GM08714 (cell line): ENCODE measurements at regions not wholly inside any gene's neighbourhood (a gene's known extent, or its start where the extent isn't known, plus 50 kb on each side); places are given as distances from the start of the nearest gene placed in this dataset.

Experiments used
- H3K4me3 ChIP-seq: fragments of 200-500 bp; sonication (Bioruptor generic); 2 replicates; pipeline ENCODE4 v1.5.1; 2014; ENCODE audit warnings: mild to moderate bottlenecking, low read length, inconsistent platforms
- ZNF274 ChIP-seq: IDR thresholded peaks from 2 replicates; pipeline ENCODE4 v1.6.1; 2012; ENCODE audit warnings: mild to moderate bottlenecking, low read depth, low read length

DNA sequence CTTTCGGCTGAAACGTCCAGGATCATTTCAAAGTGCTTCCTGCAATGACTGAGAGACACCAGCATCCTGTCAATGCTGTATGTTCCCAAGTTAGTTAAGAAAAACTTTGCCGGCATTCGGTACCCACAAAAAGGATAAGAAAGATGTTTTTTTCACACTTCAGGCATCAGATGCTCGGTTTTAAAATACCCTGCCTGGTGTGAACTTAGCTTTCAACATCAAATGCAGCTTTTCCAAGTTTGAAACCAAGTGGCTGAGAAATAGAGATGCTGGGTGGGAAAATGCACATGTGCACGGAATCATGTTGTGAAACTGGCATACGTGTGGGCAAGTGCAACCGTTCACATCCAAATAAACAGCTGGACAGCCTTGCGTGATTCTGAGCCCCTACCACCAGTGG is 254.9 kb upstream of the IGF1R start:
- TF ChIP-seq ZNF274: no peak
- H3K4me3 ChIP-seq: no peak overlapping the region

DNA sequence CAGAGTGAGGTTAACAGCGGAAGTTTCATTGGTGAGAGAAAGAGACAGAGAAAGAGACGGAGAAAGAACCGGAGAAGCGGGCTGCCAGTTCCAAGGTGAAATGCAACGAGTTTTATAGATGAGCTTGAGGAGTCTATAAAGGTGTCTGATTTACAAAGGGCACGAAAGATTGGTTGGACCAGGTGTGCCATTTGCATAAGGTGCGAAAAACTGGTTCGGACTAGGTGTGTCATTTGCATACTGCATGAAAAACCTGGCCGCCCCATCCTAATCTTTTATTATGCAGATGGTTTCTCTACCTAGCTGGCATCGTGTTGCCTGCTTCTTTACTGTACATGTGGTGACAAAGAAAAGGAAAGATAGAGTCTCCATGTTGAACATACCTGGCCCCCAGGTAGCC is 253.8 kb upstream of the IGF1R start:
- no peak for TF ChIP-seq ZNF274

GRCh38 chr15:98395974-98396610 is 252.2 kb upstream of the IGF1R start:
- H3K4me3 ChIP-seq: no peak overlapping the region
- TF ChIP-seq ZNF274: no peak

More for the DNA sequence above, 253.8 kb upstream of the IGF1R start:
- no peak overlapping the region for H3K4me3 ChIP-seq

DNA sequence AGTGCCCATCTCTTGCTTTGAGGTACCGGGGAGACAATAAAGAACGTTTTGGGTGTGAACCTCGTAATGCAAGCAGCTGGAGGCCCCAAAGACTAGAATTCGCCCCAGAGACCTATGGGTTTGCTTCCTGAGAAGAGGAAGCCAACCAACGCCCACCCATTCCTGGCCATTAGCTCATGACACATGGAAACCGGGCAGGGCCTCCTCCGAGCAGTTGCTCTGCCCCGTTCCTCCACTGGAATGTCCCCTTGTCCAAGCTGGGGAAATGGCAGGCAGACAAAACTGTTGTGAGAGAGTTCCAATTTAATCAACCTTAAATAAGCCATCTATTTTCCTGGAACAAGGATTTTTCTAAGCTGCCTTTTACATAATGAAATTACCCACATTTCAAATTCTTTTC is 250.9 kb upstream of the IGF1R start:
- no peak overlapping the region for H3K4me3 ChIP-seq
- no peak for TF ChIP-seq ZNF274

- TF ChIP-seq ZNF274: no peak
- no peak overlapping the region for H3K4me3 ChIP-seq
Observed at GRCh38 chr15:98398056-98398455, 250.3 kb upstream of the IGF1R start.

GRCh38 chr15:98398886-98399285 is 249.5 kb upstream of the IGF1R start:
- TF ChIP-seq ZNF274: no peak
- no peak overlapping the region for H3K4me3 ChIP-seq

- no peak overlapping the region for H3K4me3 ChIP-seq
- no peak for TF ChIP-seq ZNF274
Observed at GRCh38 chr15:98400120-98400519, 248.2 kb upstream of the IGF1R start.

- no peak for TF ChIP-seq ZNF274
- no peak overlapping the region for H3K4me3 ChIP-seq
Observed at GRCh38 chr15:98401029-98401428, 247.3 kb upstream of the IGF1R start.

GRCh38 chr15:98402486-98402885 is 245.9 kb upstream of the IGF1R start:
- no peak for TF ChIP-seq ZNF274
- H3K4me3 ChIP-seq: no peak overlapping the region

DNA sequence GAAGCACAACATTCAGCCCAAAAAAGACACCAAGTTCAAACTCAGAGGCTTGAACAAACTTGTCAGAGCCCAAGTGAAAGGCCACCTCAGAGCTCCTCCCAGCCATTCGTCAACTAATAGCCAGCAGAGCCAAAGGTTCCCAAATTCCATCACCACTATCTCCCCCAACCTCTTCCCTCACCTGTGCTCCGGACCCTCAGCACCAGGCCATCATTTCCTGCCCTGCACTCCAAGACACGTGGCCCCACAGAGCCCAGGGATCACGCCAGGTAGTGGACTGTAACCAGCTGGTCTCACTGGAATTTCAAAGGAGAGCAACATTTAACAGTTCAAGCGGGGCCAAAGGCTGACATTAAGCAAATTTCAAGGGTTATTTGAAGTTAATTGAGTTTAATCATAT is 245.2 kb upstream of the IGF1R start:
- no peak overlapping the region for H3K4me3 ChIP-seq
- TF ChIP-seq ZNF274: no peak

- no peak for TF ChIP-seq ZNF274
- H3K4me3 ChIP-seq: no peak overlapping the region
Observed at GRCh38 chr15:98403569-98403968, 244.8 kb upstream of the IGF1R start.

GRCh38 chr15:98405013-98405412 is 243.3 kb upstream of the IGF1R start:
- H3K4me3 ChIP-seq: no peak overlapping the region
- no peak for TF ChIP-seq ZNF274

GRCh38 chr15:98408231-98408630 is 240.1 kb upstream of the IGF1R start:
- H3K4me3 ChIP-seq: no peak overlapping the region
- no peak for TF ChIP-seq ZNF274

DNA sequence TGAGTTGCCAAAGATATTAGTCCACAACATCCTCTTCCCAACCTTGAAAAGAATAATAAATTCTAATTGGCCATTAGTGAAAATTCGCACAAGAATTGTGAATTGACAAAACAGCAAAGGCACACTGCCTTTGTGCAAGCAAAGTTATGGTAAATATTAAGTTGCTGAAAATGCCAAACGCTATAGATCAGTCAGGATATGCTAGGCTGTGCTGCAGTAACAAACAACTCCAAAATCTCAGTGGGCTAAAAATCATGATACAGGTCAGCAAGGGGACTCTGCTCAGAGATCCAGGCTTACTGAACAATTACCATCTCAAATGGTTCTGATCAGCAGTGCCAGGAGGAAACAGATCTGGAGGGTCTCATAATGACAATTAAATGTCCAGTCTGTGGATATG is 238.0 kb upstream of the IGF1R start:
- no peak for TF ChIP-seq ZNF274

DNA sequence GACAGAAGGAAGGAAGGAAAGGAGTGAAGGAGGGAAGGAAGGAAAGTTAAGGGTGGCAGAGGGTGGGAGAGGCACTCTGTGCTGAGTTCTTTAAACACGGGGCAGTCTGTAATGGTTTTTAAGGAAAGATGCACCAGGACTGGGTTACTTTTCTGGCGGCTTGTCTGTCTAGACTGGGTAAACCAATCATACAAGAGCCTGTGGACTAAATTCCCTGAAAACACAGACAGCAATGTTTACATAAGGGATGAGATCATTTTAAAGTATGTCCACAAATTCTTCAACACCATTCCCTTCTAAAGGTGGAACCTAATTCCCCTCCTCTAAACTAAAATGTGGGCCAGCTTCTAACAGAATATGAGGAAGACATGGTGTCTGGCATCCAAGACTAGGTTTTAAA is 235.5 kb upstream of the IGF1R start:
- H3K4me3 ChIP-seq: no peak overlapping the region
- TF ChIP-seq ZNF274: no peak

More for the DNA sequence above, 238.0 kb upstream of the IGF1R start:
- no peak overlapping the region for H3K4me3 ChIP-seq

DNA sequence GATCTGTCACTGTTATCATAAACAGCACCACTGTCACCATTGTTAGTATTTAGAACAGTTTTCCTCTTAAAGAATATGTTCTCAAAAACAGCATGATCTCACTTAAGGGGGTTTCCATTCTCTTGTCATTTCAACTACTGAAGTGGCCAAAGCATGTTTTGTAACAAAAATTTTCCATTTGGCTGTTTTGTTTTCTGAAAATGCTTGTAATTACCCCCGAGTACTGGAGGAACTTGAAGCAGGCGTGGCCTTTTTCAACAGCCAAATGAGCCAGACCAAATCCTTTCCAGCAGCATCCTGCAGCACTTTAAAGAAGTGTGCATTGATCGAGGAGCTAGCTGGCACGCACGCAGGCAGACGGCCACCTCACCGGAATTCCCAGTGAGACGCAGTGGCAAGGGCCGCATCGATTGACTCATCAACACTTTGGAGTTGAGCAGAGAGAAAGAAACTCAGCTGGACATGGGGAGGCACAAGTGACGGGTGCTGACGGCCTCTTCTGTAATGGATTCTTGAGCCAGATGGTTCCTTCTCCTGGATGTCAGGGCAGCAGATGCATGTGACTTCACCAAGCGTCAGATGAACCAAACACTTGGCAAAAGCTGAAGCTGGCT is 234.3 kb upstream of the IGF1R start:
- H3K4me3 ChIP-seq: no peak overlapping the region
- TF ChIP-seq ZNF274: no peak
